ENCODE measurements at regions not wholly inside any gene's neighbourhood (a gene's known extent, or its start where the extent isn't known, plus 50 kb on each side); places are given as distances from the start of the nearest gene placed in this dataset.
A peak's percentile ranks its signal among the peaks of the same experiment; 100 is the strongest.

- Histone ChIP-seq H3K27ac (no peak overlapping the region), H3K4me3 (no peak overlapping the region), H3K27me3 (no peaks in the 10 kb centered on the region), H3K9me3 (no peaks in the 10 kb centered on the region), H3K36me3 (no peaks in the 10 kb centered on the region), H3K4me1 (no peaks in the 10 kb centered on the region)
- peak in 1 of 2 donors; percentile 77 for DNase-seq (ENCODE audit: extremely low spot score in 2 of 2)
- intact Hi-C loops (cut with DNase I): no loop called here
- TF ChIP-seq POLR2A (IDR thresholded peaks at IDR 0.05): no peak
- TF ChIP-seq POLR2AphosphoS5 (IDR thresholded peaks at IDR 0.05; ENCODE audit: insufficient read depth in 1 of 2, low read depth in 1 of 2): no peak
- no peak for TF ChIP-seq CTCF (IDR thresholded peaks at IDR 0.05)
Observed at GRCh38 chr11:134757633-134758032, 345.6 kb upstream of the B3GAT1 start.

DNA sequence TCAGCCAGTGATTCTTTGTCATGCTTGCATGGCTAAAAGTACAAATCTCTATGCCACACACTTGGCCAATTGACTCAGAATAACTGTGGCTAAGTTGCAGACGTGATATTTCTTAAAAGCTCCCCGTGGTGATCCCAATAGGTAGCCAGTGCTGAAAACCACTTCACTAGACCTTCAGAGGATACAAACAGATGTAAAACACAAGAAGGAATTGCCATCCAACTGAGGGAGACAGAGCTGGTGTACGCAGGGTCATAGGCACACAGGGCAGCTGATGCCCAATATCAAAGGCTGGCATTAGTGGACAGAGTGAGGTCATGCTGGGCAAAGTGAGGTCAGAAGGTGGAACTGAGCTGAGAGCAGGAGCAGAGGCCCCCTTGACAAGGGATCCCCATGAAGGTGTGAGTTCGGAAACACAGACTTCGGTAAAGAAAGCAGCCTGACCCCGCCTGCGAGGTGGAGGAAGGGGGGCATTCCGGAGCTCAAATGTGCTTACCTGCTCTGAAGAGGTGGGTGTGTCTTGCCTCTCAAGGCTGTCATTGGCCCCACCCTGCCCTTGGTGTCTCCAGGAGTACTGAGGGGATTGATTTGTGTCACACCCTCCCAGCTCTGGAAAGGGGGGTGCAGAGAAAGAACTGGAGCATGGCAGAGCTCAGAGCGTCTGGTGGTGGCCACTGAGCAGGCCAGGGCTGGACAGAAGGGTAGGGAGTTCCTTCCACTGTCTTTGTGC, 344.9 kb upstream of the B3GAT1 start:
- TF ChIP-seq CTCF (IDR thresholded peaks at IDR 0.05): no peak
- no peak for TF ChIP-seq POLR2A (IDR thresholded peaks at IDR 0.05)
- TF ChIP-seq POLR2AphosphoS5 (IDR thresholded peaks at IDR 0.05; ENCODE audit: insufficient read depth in 1 of 2, low read depth in 1 of 2): no peak
- Histone ChIP-seq H3K27ac (no peak overlapping the region), H3K9me3 (no peaks in the 10 kb centered on the region), H3K4me3 (no peak overlapping the region), H3K27me3 (no peaks in the 10 kb centered on the region), H3K36me3 (no peaks in the 10 kb centered on the region), H3K4me1 (no peaks in the 10 kb centered on the region)
- DNase-seq (ENCODE audit: extremely low spot score in 2 of 2): peak; percentile 80 to 90
- intact Hi-C loops (cut with DNase I): no loop called here

- TF ChIP-seq CTCF (IDR thresholded peaks at IDR 0.05) (no peak), POLR2AphosphoS5 (IDR thresholded peaks at IDR 0.05; ENCODE audit: insufficient read depth in 1 of 2, low read depth in 1 of 2) (no peak), POLR2A (IDR thresholded peaks at IDR 0.05) (no peak)
- peak; percentile 61 to 64 for DNase-seq (ENCODE audit: extremely low spot score in 2 of 2)
- H3K9me3 ChIP-seq: no peaks in the 10 kb centered on the region
- intact Hi-C loops (cut with DNase I): no loop called here
- no peaks in the 10 kb centered on the region for H3K27me3 ChIP-seq
- H3K4me3 ChIP-seq: no peak overlapping the region
- no peaks in the 10 kb centered on the region for H3K4me1 ChIP-seq
- H3K27ac ChIP-seq: no peak overlapping the region
- H3K36me3 ChIP-seq: no peaks in the 10 kb centered on the region
Observed at GRCh38 chr11:134755535-134755934, 343.5 kb upstream of the B3GAT1 start.

DNA sequence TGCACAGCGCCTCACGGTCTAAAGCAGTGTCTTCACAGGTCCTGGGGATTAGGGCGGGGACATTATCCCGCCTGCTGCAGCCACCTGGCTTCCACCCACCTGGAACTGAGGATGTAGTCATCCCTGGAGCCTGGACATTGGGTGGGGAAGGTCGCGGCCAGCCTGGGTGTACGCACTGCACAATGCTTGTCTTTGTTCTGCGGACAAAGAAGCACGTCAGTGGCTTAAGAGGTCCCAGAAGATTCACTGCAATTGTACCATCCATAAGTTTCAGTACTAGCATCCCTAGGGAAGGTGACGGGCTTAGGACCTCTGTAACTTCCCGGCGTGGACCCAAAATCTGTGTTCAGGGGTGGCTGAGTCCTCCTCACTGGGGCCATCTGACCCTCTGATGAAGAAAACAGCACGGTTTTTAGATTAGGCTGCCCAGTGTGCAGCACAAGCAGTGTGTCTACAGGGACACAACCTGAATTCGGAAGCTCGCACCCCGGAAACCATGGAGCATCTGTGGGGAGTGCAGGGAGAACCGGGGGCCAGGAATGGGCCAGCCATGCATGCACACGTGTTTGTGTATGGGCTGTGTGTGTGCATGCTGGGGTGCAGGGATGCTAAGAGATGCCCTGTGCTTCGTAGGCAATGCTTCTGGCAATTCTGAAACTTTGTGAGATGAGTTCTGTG, 342.6 kb upstream of the B3GAT1 start:
- Histone ChIP-seq H3K27ac (no peak overlapping the region), H3K9me3 (no peaks in the 10 kb centered on the region), H3K4me1 (no peaks in the 10 kb centered on the region), H3K36me3 (no peaks in the 10 kb centered on the region), H3K4me3 (no peak overlapping the region), H3K27me3 (no peaks in the 10 kb centered on the region)
- no peak for TF ChIP-seq POLR2AphosphoS5 (IDR thresholded peaks at IDR 0.05; ENCODE audit: insufficient read depth in 1 of 2, low read depth in 1 of 2)
- no peak for TF ChIP-seq POLR2A (IDR thresholded peaks at IDR 0.05)
- no peak for TF ChIP-seq CTCF (IDR thresholded peaks at IDR 0.05)
- intact Hi-C loops (cut with DNase I): no loop called here
- DNase-seq (ENCODE audit: extremely low spot score in 2 of 2): peak in 1 of 2 donors; percentile 74
